ENCODE measurements at regions not wholly inside any gene's neighbourhood (a gene's known extent, or its start where the extent isn't known, plus 50 kb on each side); places are given as distances from the start of the nearest gene placed in this dataset.

DNA sequence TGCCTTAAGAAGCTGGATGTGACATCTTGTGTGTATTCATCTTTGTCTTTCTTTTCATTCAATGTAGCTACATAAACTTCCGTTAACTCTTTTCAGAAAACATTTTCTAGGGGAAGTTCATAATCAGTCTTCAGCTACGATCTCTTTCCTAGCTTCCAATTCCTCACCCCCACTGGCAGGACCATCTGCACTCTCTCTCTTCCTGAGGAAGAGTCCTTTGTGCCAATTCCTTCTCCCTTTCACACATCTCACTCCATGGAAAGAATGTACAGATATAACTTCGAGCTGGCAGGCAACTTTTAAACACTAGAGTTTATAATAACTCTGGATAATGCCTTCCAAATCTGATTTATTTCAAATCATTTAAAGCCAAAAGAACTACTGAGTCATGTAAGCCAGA is 495.7 kb downstream of the GALC start:
- DNase-seq: no peak

GRCh38 chr14:87494010-87494409 is 499.0 kb downstream of the GALC start:
- DNase-seq: no peak

DNA sequence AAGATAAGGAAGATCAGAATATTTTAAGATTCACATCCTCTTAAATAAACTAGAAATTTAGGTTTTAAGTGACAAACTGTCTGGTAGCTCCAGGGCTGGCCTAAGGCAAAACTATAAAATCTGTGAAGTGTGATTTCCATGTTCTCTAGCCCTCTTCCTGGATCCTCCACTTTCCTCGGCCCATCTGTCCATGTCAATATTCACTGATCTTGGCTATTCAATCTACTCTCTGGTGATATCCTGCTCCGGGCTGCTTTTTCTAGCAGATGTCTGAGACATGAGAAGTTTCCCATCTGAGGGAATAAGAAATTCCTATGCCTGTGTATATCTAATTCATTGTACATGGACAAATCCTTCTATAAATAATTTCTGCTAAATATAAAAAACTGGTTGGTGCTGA is 500.4 kb downstream of the GALC start:
- DNase-seq: no peak

DNA sequence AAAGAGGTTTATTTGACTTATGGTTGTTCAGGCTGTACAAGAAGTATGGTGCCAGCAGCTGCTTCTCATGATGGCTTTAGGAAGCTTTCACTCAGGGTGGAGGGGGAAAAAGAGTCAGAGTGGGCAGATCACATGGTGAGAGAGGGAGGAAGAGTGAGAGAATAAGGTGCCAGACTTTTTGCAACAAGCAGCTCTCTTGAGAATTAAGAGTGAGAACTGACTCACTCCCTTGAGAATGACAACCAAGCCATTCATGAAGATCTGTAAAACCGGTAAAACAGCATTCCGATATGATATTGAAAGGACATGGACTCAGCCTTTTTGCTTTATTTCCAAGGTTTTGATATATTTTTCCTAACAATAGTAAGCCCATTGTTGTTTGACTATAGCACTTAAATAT is 501.2 kb downstream of the GALC start:
- DNase-seq: no peak

DNA sequence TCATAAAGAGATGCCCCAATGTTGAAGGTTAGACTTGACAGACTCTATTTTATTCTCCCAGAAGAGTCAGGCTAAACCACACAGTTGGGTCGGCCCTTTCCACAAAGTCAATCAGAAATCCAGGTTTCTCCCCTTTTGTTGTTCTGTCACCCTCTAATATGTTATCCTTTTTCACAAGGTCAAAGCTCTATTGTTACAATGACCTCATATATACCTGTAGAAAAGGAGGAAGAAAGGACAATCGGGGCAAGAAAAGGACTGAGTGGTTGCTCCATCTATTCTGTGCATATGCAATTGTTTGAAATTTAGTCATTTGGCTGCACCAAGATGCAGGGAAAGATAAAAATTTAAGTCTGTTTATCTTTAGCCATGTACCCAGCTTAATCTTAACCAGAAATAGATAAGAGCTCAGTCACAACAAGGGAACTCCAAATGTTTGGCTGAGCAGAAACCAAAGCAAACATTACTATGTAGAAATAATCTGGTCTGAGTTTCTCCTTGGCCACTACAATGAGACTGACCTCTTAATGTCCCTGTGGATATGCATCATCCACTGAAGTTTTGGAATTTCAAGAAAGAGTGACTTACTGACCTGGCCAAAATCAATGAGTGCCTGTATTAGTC is 503.7 kb downstream of the GALC start:
- DNase-seq: no peak

DNA sequence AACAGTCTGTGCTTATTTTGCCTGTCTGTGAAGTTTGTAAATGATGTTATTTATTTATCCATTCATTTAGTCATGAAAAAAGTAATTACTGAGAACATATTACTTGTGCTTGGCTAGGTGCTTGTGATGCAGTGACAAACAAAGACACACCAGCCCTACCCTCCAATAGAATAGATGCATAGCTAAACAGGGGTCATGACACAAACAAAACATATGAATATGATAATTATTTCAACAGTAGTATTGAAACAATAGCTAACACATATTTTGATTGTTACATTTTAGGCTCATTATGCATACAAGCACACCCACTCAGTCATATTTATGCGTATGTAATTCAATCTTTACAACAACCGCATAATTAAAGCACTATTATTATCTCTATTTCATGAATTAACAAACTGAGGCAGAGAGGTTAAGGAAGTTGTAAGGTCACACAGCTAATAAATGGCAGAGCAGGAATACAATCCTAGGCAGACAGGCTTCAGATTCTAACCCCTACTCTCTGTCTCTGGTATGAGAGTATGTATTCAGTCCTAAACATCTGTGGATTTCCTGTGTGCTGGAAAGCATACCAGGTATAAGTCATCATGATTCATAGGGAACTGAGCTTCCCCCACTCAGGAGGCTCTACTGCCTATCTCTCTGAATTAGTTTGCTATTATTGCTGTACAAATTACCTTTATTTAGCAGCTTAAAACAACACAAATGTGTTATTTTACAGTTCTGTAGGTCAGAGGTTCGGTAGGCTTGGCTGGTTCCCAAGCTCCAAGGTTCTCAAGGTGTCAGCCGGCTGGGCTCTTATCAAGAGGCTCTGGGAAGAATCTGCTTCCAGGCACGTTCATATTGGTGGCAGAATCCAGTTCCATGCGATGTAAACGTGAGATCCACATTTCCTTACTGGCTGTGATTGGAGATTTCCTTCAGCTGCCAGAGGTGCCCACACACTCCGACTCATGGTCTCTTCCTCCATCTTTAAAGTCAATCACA is 509.4 kb downstream of the GALC start:
- DNase-seq: no peak

DNA sequence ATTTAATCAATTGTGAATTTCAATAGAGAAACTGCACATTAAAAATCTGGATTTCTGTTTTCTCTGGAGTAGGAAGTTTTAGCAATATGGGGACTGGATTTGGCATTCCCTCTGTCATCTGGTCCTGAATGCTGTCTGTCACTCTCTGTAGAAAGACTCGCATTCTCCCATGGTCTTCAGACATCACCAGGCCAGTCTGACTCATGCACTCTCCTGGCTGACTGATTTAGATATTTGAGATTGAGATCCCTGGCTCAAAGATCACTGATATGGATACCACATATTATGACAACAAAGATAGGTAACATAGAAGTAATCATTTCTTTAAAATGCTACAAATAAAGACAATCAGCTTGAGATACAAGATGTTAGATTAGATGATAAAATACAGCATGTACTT is 524.5 kb downstream of the GALC start:
- no peak for DNase-seq

DNA sequence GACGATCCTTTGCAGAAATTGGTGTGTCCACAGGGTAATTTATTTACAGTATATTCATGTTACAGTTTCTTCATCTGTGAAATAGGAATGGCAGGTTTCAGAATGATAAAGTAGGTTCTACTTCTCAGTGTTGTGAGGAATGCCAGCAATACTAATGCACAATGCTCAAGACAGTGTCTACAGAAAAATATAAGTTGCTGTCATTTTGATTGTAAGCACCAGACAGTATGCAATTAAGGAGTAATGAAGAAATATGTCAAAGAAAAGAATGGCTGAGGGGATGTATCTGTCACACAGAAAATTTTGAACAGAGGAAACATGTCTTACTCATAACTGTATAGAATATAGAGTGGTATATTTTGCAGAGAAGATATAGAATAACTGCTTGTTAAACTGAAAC is 525.4 kb downstream of the GALC start:
- no peak for DNase-seq

GRCh38 chr14:87465770-87466169 is 527.2 kb downstream of the GALC start:
- DNase-seq: no peak

GRCh38 chr14:87461704-87462103 is 531.3 kb downstream of the GALC start:
- DNase-seq: no peak

GRCh38 chr14:87457720-87458119 is 535.3 kb downstream of the GALC start:
- DNase-seq: no peak

DNA sequence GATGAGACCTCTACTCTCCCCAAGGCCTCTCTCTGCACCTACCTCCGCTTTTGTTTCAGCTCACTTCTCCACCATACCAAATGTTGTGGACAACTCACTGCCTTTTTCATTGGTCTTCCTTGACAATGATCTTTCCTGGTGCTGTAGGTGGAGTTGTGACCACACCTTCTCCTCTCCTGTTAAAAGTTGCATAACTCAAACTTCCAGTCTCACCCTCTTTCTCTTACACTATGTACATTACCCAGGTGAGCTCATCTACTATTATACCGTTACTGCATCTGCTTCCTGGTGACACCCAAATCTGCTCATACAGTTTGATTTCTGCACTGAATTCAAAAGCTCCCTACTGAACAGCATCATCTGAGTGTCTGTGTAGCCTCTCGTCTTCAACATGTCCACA is 542.8 kb downstream of the GALC start:
- DNase-seq: no peak

GRCh38 chr14:87449016-87449415 is 544.0 kb downstream of the GALC start:
- no peak for DNase-seq

DNA sequence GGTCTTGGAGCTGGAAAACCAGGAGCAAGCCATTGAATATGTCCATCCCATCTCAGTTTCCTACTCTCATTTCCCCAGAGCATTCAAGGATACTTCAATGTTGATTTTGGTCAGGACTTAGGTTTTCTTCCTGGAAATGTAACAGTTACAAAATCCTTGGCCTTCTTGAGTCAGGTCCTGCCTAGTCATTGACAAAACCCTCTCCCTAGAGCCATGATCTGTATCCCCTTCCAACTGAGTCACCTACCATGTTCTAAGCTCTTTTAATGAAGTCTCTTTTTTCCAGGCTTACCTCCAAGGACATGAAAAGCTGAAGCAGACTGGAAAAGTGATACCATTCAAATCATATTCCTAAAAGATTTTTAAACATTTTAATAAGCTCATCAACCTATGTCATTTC is 549.2 kb downstream of the GALC start:
- no peak for DNase-seq

- no peak for DNase-seq
These were observed 549.9 kb downstream of the GALC start for GRCh38 chr14:87443039-87443438.

GRCh38 chr14:87437158-87437557 is 555.8 kb downstream of the GALC start:
- DNase-seq: no peak

- no peak for DNase-seq
These were observed 558.3 kb downstream of the GALC start for GRCh38 chr14:87434680-87435079.

- no peak for DNase-seq
These were observed 559.0 kb downstream of the GALC start for GRCh38 chr14:87434011-87434410.

- no peak for DNase-seq
These were observed 560.3 kb downstream of the GALC start for GRCh38 chr14:87432698-87433097.

DNA sequence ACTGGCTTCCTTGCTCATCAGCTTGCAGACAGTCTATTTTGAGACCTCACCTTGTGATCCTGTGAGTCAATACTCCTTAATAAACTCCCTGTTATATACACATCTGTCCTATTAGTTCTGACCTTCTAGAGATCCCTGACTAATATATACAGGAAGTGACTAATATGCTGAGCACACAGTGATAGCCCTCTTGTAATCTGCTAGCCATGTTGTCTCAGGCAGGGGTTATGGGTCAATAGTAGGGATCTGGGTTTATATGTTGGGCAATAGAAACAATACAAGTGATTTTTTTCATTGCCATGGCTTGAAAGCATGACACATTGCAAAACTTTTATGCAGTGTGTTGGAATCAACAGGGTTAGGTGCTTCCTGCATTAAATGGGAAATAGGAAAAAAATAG is 562.2 kb downstream of the GALC start:
- DNase-seq: no peak

GRCh38 chr14:87430214-87430613 is 562.8 kb downstream of the GALC start:
- no peak for DNase-seq

DNA sequence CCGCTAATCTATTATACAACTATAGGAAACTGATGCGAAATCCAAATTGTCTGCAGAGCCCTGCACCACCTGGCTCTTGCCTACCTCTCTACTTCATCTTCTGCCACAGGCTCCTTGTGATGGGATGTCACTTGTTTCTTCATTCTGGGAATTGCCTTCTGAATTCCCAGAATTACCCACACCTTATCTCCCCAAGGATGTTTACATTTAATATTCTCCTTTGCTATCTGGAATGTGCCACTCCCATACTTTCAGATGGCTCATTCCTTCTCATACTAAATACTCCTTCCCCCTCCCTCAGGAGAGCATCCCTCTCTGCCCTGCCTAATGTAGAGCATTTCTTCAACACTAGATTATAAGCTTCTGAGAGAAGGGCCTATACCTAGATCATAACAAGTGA is 573.1 kb downstream of the GALC start:
- DNase-seq: no peak

GRCh38 chr14:87411370-87411769 is 581.6 kb downstream of the GALC start:
- DNase-seq: no peak

DNA sequence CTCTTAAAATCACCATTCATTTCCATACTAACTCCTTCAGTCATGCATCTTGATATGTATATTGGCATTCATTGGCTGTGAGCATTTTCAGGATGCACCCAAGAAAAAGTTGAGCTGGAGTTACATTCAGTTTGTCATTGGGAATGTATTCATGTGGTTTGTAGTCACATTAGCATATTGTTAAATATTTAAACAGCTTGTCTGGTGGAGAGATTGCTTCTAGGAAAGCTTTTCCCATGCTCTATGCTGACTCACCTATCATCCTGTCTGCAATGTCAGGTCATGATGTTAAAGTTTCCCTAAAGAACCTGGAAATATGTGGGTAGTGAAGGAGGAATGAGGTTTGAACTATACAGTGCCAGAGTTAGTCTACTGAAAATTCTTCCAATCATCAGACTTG is 583.6 kb downstream of the GALC start:
- no peak for DNase-seq

DNA sequence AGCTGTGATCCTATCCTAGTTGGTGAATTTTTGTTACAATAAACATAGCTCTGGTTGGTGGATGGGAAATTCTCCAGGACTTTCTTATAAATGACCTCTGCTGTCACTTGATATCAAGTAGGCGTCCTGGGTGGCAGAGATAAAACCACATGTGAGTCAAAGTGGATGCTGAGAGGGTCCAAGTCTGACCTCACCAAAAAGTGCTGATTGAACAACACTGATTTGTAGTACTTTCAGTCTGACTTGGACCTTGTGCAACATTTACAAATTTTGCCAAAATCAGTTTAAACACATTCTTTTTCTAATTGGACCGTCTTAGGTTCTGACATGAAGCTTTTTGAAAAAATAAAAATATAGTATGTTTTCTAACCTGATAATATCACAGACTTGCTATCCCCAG is 585.6 kb downstream of the GALC start:
- DNase-seq: no peak
